ENCODE measurements at regions not wholly inside any gene's neighbourhood (a gene's known extent, or its start where the extent isn't known, plus 50 kb on each side); places are given as distances from the start of the nearest gene placed in this dataset.
A peak's percentile ranks its signal among the peaks of the same experiment; 100 is the strongest.
"Not testable (repeated sequence)": the region's sequence is repeated elsewhere in the genome, so short reads cannot be mapped to it uniquely, and the experiment has no call there.

DNA sequence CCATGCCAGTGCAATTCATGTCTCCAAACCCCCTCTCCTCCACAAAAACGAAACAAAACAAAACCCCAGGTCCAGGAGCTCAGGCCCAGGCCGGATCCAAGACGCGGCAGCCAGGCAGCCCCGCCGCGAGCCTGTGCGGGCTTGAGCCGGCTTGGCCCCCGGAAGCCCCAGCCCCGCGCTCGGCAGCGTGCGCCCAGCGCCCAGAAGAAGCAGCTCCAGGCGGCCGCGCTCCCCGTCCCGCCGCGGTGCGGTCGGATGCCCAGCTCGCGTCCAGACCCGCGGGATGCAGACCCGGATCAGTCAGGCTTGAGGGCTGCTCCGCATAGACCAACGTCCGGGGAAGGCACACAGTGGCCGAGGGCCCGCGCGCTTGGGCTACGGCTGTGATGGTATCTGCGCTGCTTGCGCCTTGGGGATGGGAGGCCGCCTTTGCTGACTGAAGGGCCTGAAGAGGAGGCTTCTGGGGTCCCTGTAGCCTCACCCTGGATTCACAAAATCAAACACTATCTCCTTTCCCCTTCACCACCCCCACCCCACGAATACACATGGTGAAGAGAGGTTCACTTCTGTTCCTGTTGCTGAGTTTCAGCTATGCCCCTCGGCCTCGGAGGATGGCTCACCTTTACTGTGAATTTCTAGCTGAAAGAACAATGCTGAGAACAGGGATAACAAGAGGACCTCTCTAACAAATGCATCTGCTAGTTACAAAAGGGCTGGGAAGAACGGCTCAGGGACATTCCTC is 79.9 kb upstream of the EN2 start:
- DNase-seq: no peak

DNA sequence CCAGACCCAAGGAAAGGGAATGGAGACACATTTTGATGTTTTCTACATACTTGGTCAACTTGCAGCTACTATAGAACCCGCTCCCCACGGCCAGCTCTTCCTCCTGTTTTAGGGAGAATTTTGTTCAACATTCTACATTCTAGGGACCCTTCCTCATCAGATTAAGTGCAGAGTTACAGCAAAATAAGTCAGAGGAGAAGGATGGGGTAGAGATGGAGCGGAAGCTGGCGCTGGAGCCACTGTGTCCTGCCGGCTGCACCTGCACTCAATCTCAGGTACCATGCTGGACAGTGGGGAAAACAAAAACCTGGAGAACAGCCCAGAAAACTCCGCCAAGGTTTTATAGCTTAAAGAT is 79.4 kb upstream of the EN2 start:
- DNase-seq: no peak

DNA sequence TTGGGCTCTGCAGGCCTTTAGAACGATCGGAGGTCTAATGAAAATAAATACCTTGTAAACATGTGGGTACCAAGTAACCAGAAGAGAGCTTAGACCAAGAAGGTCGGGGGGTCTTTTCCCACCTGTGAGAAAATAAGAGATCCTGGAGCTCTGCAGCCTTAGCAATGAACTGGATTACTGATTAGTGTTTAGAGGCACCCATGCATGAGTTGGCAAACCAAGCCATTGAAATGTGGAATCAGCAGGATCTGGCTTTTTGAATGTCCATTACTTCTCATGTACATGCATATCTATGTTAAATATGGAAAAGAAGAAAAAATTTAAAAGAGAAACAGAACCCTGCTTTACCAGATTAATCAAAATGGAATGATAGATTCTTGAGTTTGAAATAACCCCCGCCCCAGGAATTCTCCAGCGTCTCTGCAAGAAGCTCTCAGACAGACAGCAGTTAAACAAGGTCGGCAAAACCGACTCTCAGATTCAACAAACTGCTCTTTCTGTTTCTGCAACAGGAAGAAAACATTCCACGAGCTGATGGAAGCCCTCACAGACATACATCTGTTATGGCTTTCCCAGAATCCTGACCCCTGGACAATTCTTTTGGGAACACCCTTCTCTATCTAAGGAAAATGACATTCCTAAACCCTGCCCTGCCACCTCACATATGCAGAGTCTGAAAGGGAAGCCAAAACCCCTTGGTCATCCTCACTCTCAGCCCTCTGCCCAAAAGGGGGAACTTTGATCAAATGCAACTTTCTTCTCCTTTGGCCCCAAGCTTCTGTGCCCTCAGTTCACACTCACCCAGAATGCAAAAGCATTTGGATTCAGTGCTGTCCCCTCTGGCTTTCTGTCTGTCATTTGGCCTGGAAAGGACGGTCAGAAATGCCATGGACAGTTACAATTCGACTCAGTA is 78.7 kb upstream of the EN2 start:
- no peak for DNase-seq

DNA sequence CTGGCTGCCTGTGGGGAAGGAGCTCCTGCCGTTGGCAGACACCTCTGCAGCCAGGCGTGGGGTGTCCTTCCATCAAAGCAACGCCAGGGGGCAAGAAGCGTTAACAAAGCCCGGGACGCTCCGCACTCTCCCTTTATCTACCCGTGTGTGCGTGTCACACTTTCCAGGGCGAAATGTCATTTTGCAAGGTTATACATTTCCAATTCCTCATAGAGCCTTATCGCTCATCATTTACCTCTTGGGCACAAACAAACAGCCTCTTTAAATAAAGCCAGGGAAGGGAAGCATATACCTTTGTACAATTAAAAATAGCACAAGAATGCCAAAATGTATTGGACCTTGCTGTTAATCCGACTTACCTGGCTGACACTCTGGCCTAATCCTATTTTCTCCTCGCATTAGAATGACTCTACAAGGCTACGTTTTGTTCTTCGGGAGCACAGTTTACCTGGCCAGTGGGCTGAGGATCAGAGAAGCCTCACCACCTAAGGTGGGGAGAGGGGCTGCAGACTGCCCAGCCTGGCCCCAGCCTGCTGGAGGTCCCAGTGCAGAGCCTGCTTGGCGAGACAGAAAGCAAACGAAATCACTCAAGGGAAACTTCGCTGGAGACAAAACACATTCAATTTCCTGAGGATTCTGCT is 77.6 kb upstream of the EN2 start:
- DNase-seq: peak; percentile 6 to 45 (median 34)

DNA sequence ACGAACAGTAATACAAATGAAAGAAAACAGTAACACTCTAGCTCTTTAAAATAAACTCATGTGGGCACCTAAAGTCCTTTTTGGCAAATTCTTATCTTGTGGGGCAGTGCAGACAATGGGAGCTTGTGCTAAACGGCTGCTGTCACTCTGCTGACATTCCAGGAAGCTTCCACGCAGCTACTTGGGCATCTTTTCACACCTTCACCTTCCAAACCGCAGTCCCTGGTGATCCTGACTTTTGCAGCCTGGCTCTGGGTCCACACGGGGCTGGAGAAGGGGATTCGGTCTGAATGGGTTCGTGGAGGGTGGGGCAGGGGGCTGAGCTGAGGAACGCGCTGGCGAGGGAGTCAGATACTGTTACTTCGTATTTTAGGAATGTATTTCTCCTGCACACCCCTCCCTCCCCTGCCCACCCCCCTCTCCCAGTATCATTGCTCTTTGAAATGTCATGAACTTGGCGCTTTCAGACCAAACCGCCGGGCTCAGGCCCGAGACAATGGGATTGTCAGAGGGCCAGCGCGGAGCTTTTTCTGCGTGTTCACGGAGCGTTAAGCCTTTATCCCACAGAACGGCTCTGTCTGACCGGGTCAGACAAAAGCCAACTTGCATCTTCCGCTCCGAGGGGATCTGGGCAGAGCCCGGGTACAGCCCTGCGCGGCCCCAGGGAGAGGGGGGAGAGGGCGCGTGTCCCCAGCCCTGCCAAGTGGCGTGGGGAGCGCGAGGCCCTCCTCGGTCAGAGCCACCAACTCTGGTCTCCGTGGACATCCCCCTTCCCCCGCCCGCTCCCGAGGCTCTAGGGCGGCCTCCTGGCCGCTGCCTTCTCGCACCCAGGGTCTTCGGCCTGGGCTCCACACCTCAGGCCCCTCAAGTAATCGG is 76.7 kb upstream of the EN2 start:
- DNase-seq: no peak

DNA sequence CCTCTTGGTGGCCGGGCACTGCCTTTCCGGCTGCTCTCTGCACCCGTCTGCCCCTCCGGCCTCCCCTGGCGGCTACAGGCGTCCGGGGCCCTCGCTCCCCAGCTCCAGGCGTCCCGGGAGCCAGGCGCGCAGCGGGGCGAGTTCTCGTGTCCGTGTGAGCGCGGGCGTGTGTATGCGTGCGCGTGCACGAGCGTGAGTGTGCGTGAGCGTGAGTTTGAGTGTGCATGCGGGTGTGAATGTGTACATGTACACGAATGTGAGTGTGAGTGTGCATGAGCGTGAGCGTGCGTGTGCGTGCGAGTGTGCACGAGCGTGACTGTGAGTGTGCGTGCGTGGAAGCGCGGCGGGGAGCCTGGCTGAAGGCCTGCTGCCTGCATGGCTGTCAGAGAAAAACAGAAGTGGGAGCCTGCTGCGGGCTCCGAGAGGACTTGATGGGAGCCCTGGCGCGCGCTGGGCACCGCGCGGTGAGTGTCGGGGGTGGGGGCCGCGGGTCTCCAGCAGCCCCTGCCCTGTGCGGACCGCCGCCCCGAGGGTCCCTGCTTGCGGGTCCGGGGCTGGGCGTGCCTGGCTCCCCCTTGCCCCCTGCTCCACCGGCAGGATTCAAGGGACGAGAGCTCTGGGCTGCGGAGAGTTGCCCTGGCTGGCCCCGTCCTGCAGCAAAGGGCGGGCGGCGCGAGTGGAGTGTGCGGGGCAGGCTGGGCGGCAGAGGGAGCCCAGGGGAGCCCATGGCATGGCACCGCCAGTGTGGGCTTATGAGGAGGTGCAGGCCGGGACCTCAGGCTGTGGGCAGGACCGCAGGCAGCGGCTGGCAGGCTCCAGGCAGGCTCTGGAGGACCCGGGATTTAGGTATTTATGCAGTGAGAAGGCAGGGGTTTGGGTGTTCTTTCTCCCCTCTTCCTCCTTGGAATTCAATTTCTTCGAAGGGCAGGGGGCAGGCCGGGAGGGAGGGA is 75.8 kb upstream of the EN2 start:
- no peak for DNase-seq

DNA sequence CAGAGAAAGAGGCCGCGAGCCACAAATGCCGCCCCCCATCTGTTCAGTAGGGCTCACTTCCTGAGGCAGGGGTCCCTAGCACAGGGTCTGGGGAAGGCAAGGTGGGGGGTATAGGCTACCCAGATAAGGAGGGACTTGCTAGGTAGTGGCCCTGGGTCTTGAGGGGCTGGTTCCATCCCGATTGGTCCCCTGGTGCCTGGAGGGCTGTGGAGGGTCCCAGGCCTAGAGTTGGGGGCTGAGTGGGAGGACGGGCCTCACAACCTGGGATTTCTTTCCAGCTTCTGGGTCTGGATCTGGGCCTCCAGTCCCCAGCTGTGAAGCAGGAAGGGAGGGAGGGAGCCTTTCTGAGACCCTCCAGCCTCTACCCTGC is 75.1 kb upstream of the EN2 start:
- no peak for DNase-seq

DNA sequence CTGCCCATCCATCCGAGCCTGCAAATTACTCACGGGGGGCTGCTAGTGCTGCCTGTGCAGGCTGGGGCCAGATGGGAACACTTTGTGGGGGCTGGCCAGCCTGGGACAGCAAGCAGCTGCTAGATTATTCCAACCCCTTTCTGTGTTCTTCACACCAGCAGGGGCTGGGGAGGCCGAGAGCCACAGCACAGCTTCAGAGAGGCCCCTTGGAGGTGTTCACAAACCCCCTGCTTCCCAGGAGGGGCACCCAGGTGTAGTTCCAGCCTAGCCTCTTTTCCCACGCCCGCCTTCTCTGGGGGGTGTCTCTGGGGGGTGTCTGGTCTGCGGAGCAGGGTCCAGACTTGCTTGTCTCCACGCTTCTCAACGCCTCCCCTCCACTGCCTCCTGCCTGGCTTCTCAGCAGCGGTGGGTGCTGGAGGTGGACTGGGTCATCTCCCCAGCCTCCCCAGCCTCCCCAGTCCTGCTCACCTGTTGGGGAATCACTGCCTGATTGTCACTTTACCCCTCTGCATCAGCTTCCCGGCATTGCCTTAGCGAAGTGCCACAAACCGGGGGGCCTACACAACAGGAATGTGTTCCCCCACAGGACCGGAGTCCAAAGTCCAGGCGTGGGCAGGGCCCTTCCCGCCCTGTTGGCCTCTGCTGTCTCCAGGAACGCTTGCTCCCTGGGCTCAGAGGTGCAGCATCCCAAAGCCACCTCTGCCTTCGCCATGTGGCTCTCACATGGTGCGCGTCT is 74.0 kb upstream of the EN2 start:
- DNase-seq: no peak

DNA sequence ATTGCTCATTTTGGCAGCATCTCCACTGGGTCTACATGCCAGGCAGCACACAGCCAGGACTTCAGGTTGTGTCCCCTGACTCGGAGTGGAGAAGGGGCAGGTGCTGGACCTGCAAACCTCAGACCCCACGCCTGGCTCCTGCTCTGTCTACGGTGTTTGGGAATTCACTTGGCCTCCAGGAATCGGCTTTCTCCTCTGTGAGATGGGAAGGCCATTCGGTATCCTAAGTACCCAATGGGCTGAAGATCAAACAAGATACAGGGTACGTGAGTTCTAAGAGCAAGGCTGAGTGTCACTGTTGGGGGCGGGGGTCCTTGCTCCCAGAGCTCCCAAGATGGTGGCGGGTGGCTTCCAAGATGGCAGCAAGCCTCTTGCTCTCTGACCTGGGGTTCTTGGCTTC is 73.2 kb upstream of the EN2 start:
- DNase-seq: no peak

DNA sequence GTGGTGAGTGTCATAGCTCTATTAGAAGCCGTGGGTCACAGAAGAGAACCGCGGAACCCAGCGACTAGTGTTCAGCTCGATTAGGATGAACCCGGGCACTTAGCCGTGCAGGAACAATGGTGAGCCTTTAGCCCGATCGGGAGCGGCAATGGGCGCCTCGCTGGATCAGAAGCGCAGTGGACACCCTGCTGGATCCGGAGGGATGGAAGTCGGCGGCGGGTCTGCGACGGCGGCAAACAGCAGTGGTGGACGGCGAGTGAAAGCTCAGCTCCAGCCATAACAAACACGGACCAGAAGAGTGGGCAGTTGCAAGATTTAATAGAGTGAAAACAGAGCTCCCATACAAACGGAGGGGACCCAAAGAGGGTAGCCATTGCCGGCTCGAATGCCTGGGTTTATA is 72.7 kb upstream of the EN2 start:
- not testable (repeated sequence) for DNase-seq

DNA sequence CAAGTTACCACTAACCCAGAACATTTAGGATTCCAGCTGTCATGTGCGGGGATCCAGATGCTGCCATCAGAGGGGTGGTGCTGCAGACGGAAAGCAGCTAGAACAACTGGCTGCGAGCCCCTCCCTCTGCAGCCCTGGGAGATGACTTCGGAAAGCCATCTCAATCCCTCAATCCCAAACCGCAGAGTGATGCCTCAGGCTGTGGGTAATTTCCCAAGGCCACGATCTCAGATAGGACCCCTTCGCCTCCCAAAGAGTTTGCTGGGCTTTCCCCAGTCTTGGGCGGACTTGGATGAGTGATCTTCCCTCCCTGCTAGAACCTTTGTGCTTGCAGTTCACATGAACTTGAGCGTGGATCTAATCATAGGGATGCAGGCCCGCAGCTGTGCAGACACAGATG is 71.3 kb upstream of the EN2 start:
- no peak for DNase-seq

DNA sequence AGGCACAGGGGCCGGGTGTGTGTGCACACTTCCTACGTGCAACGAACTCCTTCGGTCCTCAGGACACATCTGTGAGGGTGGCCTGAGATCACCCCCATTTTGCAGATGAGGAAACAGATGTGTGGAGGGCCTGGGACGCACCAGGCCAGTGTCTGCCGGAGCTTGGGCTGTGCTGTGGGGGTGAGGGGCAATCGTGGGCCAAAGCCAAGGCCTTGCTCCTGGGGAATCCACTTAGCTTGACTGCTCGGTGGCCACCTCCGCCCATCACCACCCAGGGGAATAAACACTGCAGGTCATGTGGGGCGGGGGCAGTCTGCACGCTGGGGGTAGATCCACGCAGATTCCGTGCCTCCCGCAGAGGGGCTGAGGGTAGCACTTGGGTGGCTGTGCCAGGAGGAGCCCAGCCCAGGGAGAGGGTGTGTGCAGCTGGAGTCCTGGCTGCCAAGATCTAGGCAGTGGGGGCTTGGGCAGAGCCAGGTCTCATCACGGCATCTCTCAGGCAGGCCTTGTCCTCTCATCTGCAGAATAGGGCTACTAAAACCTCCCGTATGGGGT is 70.8 kb upstream of the EN2 start:
- DNase-seq: no peak

DNA sequence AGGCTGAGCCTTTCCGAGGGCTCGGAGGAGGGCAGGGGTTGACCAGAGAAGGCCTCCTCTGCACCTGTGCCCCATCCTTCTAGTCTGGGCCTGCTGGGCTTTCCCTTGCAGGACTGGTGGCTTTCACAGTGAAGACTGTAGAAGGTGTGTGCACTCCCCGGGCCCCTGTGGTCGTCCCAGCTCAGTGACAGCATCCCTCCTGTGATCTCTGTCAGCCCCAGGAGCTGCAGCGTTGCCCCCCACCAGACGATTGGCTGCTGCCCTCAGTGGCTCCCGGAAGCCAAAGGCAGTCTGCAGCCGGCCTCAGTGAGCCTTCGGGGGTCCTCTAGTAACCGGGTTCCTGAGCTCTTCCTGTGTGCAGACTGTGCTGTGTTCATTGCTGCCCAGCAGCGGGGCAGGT is 69.4 kb upstream of the EN2 start:
- no peak for DNase-seq

DNA sequence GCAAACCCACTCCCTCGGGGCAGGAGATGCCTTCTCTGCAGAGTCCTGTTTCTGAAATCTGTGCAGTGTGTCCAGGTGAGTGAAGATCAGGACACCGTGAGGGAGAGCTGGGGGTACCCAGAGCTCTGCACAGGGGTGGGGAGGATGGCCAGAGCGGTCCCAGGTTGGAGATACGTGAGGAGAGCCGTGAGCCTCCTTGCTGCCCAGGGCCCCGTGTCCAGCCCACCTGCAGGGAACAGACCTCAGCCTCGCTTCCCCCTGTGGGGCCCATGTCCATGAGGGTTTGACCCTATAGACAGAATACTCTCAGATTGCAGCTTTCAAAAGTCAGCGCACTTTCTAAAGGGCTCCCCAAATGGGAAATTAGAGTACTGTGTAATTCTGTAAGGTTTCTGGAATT is 66.5 kb upstream of the EN2 start:
- DNase-seq: no peak

DNA sequence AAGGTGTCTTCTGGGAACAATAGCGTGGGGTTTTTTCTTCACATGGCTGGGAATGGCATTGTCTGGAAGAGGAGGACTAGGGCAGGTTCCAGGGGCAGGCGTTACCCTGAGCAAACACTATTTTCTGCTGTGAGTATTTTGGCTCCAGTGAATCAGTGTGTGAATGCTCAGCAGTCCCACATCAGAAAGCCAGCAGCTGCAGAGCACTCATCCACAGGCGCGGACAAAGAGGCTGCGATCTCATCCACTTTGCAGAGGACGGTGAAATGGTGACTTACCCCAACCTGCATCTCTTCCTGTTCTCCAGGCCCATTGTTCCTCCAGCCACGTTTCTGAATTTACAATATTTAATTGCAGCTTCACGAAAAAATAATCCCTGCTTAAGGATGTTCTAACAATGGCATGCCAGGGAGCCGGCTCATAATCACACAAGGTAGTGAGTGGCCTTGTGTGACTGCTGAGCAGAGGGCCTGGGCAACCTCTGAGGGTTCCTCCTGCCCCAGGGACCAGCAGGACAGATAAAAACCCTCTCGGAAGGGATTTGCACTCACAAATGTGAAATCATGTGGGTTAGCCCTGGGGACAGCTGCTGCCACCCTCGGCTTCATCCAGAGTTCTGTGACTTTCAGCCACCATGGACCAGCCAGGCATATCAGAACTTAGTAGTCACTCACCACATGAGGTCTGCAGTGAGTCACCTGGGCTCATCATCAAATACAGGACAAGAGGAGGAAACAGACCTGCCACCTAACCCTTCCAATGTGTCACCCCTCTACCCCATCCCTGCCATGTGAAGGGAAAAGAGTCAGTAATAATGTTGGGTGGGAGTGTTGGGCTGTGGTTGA is 65.0 kb upstream of the EN2 start:
- no peak for DNase-seq

DNA sequence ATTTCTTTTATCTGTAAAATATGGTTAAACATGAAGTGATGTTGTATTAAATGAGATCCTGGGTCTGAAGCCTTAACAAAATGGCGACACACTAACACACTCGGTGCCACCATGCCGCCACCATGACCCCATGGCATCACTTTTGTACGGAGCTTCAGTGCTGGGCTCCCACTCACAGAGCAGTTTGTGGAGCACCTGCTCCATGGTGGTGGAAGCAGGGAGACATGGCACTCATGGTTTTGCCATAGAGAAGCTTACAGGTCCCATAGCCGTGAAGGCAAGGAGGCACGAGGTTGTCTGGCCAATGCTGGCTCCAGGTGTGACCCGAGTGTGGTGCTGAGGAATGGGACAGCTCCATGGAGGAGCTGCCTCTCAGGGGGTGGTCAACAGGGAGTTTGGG is 63.5 kb upstream of the EN2 start:
- no peak for DNase-seq

DNA sequence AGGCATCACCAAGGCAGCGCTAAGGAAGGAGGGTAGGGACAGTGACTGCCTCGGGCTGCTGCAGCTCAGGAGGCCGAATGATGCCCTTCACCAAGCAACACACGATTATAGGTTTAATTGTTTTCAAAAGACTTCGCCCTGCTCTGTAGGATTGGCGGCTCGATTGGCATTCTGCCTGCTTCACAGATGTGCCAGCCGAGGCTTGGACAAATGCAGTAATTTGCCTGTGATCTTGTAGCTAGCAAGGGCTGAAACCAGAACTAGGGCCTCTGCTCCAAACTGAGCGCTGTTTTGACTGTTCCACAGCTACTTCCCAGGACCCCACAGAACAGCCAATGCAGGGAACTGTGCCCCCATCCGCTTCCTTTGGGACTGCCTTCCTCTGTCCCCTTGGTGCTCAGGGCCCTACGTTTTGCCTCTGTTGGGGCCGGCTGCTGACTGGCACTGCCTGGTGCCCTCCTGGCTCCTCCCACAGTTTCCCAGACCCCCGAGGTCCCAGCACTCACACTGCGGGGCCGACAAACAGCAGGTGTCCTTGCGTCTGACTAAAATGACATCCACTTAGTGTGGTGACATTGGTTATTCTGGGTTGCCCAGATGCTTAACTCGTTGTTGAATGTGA is 62.6 kb upstream of the EN2 start:
- no peak for DNase-seq

DNA sequence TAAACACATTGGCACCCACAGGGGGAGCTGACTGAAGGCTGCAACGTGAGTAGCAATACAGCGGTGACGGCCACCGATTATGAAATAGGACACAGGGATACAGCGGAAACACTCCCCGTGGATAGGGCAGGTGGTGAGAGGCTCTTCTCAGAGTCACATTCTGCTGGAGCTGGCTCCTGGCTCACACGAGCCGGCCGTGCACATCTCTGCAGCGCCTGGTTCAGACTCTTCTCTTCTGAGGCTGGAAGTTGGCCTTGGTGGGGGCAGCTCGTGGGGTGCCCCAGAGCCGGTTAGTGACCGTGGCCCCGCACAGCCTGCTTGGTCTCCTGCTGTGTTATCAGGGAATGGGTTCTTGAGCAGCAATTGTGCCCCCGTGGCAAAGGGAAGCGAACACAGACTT is 61.3 kb upstream of the EN2 start:
- DNase-seq: no peak
